ENCODE measurements at regions not wholly inside any gene's neighbourhood (a gene's known extent, or its start where the extent isn't known, plus 50 kb on each side); places are given as distances from the start of the nearest gene placed in this dataset.

- DNase-seq (ENCODE audit: low spot score) (no peak), ATAC-seq (ENCODE audit: low FRiP score) (no peak)
- no peak for TF ChIP-seq CTCF (IDR thresholded peaks at IDR 0.05)
Observed at GRCh38 chr10:106198275-106198674, 966.2 kb downstream of the SORCS1 start.

- no peak for DNase-seq (ENCODE audit: low spot score)
- TF ChIP-seq CTCF (IDR thresholded peaks at IDR 0.05) = no peak
- no peak for ATAC-seq (ENCODE audit: low FRiP score)
Observed at GRCh38 chr10:106189292-106189691, 975.2 kb downstream of the SORCS1 start.

- no peak for ATAC-seq (ENCODE audit: low FRiP score)
- no peak for TF ChIP-seq CTCF (IDR thresholded peaks at IDR 0.05)
- no peak for DNase-seq (ENCODE audit: low spot score)
Observed at GRCh38 chr10:106185951-106186350, 978.6 kb downstream of the SORCS1 start.

GRCh38 chr10:106183041-106183440 is 981.5 kb downstream of the SORCS1 start:
- ATAC-seq (ENCODE audit: low FRiP score) (no peak), DNase-seq (ENCODE audit: low spot score) (no peak)
- no peak for TF ChIP-seq CTCF (IDR thresholded peaks at IDR 0.05)

- ATAC-seq (ENCODE audit: low FRiP score) (no peak), DNase-seq (ENCODE audit: low spot score) (no peak)
- TF ChIP-seq CTCF (IDR thresholded peaks at IDR 0.05) = no peak
Observed at GRCh38 chr10:106182542-106182941, 982.0 kb downstream of the SORCS1 start.

- no peak for ATAC-seq (ENCODE audit: low FRiP score)
- no peak for TF ChIP-seq CTCF (IDR thresholded peaks at IDR 0.05)
- DNase-seq (ENCODE audit: low spot score) = no peak
Observed at GRCh38 chr10:106181501-106181900, 983.0 kb downstream of the SORCS1 start.

- DNase-seq (ENCODE audit: low spot score) (no peak), ATAC-seq (ENCODE audit: low FRiP score) (no peak)
- no peak for TF ChIP-seq CTCF (IDR thresholded peaks at IDR 0.05)
Observed at GRCh38 chr10:106179430-106179829, 985.1 kb downstream of the SORCS1 start.

All from omental fat pad (tissue), 3 donors.